ENCODE measurements at regions not wholly inside any gene's neighbourhood (a gene's known extent, or its start where the extent isn't known, plus 50 kb on each side); places are given as distances from the start of the nearest gene placed in this dataset.

DNA sequence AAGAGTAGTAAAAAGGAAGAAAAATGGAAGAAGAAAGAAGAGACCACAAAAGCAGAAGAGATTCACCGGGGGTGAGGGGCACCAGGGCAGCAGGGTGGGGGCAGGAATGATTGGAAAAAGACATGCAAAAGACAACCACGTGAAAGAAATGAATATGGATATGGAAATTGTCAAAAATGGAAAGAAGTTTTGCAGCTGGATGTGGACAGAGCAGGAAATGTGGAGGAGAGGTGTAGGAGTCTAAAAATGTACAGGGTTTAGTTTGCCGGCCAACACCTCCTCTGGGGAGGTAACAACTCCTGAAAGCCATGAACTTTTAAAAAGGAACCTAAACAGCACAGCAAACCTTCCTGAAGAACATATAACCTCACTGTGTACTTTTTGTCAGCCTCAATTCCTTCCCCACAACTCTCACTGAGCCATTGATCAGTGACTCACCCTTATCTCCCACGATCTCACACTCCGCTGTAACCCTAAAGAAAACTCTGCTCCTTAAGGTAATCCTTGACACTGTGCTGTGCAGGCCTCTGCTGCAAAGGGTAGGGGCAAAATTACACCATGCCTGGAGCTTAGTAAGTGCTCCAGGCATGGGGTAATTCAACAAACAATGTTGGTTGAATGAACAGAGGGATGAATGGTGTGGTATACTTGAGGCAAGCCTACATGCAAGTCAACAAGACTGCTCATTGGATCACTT lies 100.2 kb upstream of the BOC start:
- FAIRE-seq: no peak
- no peak overlapping the region for H2BK20ac ChIP-seq (ENCODE audit: low read length)

More for the DNA sequence above, 100.2 kb upstream of the BOC start:
- TF ChIP-seq CBX5 (IDR thresholded peaks at IDR 0.05; ENCODE audit: low read depth, low read length): no peak
- no peak for TF ChIP-seq RXRA (IDR thresholded peaks at IDR 0.05; ENCODE audit: insufficient read depth, low read depth, low read length)
- TF ChIP-seq SUZ12 (IDR thresholded peaks at IDR 0.05; ENCODE audit: low read length): no peak
- no peak for TF ChIP-seq BRCA1 (IDR thresholded peaks at IDR 0.05; ENCODE audit: low read depth, low read length)
- TF ChIP-seq, protein P1, sequence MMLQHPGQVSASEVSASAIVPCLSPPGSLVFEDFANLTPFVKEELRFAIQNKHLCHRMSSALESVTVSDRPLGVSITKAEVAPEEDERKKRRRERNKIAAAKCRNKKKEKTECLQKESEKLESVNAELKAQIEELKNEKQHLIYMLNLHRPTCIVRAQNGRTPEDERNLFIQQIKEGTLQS (IDR thresholded peaks at IDR 0.05; ENCODE audit: insufficient read depth, low read depth, low read length): no peak
- TF ChIP-seq RNF2 (IDR thresholded peaks at IDR 0.05; ENCODE audit: borderline replicate concordance, low read depth, low read length, missing control alignments, poor library complexity, severe bottlenecking): no peak
- TF ChIP-seq KDM5A (IDR thresholded peaks at IDR 0.05; ENCODE audit: low read length): no peak
- CTCF ChIA-PET (ENCODE audit: partially characterized antibody): interaction anchor here (3.3 kb wide), 1 partner anchor 177 kb away, joined by 12 read pairs; no protein-coding TSS in a partner anchor
- Histone ChIP-seq H3K56ac (replicated peaks; ENCODE audit: insufficient read length, low read depth, low read length) (no peak overlapping the region), H3K18ac (ENCODE audit: extremely low read depth, low read length) (no peak overlapping the region), H3K4me1 (replicated peaks in 1 of 4; ENCODE audit: control insufficient read depth in 3 of 4, insufficient read depth in 4 of 4, low read length in 3 of 4) (peaks cover 0 to 5% (median 2%) of the 10 kb centered on the region in 4 experiments; a peak in 3 of 7 replicates), H2AK5ac (ENCODE audit: low read depth, low read length) (no peak overlapping the region), H2BK5ac (ENCODE audit: low read depth, low read length) (no peak overlapping the region), H3K9me3 (ENCODE audit: insufficient read depth in 2 of 2, low read depth in 1 of 2, low read length in 1 of 2) (no peaks in the 10 kb centered on the region), H4K8ac (ENCODE audit: extremely low read depth, insufficient read depth, low read length) (no peak overlapping the region), H3K4me3 (ENCODE audit: extremely low read depth in 1 of 4, insufficient read depth in 2 of 4, low read depth in 3 of 4, low read length in 4 of 4) (no peak overlapping the region), H4K5ac (ENCODE audit: insufficient read length, low read depth, low read length) (no peak overlapping the region), H3K79me2 (ENCODE audit: control insufficient read depth in 1 of 2, insufficient read depth in 2 of 2, low read length in 2 of 2) (no peaks in the 10 kb centered on the region), H3K36me3 (ENCODE audit: control insufficient read depth in 2 of 4, insufficient read depth in 4 of 4, low read length in 3 of 4) (no peaks in the 10 kb centered on the region), H2BK12ac (ENCODE audit: low read depth, low read length) (no peak overlapping the region), H3K79me1 (ENCODE audit: low read depth, low read length) (no peaks in the 10 kb centered on the region), H3K4ac (replicated peaks; ENCODE audit: insufficient read length, low read depth, low read length) (no peak overlapping the region), H3K14ac (ENCODE audit: insufficient read length) (no peak overlapping the region), H3K4me2 (ENCODE audit: insufficient read depth in 1 of 2, low read depth in 2 of 2, low read length in 2 of 2) (no peak overlapping the region), H3K27me3 (replicated peaks in 1 of 4; ENCODE audit: control insufficient read depth in 3 of 4, extremely low read depth in 1 of 4, insufficient read depth in 3 of 4, low read length in 3 of 4) (no peaks in the 10 kb centered on the region), H4K20me1 (replicated peaks in 1 of 2; ENCODE audit: control insufficient read depth in 1 of 2, insufficient read depth in 2 of 2, low read length in 2 of 2) (no peaks in the 10 kb centered on the region), H4K91ac (replicated peaks; ENCODE audit: insufficient read length, low read length) (no peak overlapping the region), H3K9ac (replicated peaks in 1 of 4; ENCODE audit: extremely low read depth in 1 of 4, low read depth in 3 of 4, low read length in 3 of 4) (no peak overlapping the region), H3K23me2 (ENCODE audit: low read depth, low read length) (no peaks in the 10 kb centered on the region; the same call in 1 of the 2 replicates), H2BK15ac (ENCODE audit: low read length) (no peak overlapping the region), H3K27ac (ENCODE audit: low read depth, low read length) (no peak overlapping the region), H3K23ac (ENCODE audit: insufficient read length) (no peak overlapping the region), H2AFZ (ENCODE audit: low read length) (no peak overlapping the region), H2BK120ac (replicated peaks; ENCODE audit: low read depth, low read length) (no peak overlapping the region)
- WGBS, 2 experiments (ENCODE audit: extremely low coverage in 1 of 2, insufficient coverage in 1 of 2, insufficient read length in 1 of 2, insufficient replicate concordance in 2 of 2, low coverage in 1 of 2, low lambda C conversion rate in 2 of 2, missing lambda C conversion rate in 1 of 2): 80% methylated on average over 5 of the region's 5 CpGs; no CpG with 5 or more reads in 1 of the 2 experiments
- POLR2A ChIA-PET (ENCODE audit: partially characterized antibody): no interaction called here
- DNase-seq (ENCODE audit: low read depth in 1 of 2, low spot score in 2 of 2): no peak
